Spleen (tissue), 7 donors: ENCODE measurements at regions not wholly inside any gene's neighbourhood (a gene's known extent, or its start where the extent isn't known, plus 50 kb on each side); places are given as distances from the start of the nearest gene placed in this dataset.

Source experiments
- CTCF ChIP-seq, 11 experiments: fragments of 200-600 bp in 7 of 11; fragments of 450-650 bp in 4 of 11; sonication (generic) in 4 of 11; IDR thresholded peaks in 8 of 11; conservative IDR thresholded peaks in 3 of 11; 1 replicate in 7 of 11; 2 replicates in 4 of 11; pipeline versions ENCODE4 v1.4.0 to v1.8.0; 2016 to 2021; ENCODE audit warnings: antibody characterized with exemption in 11 of 11, inconsistent platforms in 4 of 11, mild to moderate bottlenecking in 1 of 11
- POLR2A ChIP-seq, 3 donors: fragments of 450-650 bp; IDR thresholded peaks; one replicate each; pipeline ENCODE4 v1.5.1; 2017; ENCODE audit warnings: antibody characterized with exemption in 3 of 3, mild to moderate bottlenecking in 1 of 3
- donor health status: DM: no; HTN: no; CAD: no; lungs with moderate emphysema.
- donor health status: DM: no; HTN: no; CAD: no.
- donor health status: DM: no; HTN: no; CAD: no.

GRCh38 chr20:11776687-11777086 lies 141.0 kb upstream of the BTBD3 start:
- TF ChIP-seq CTCF (IDR thresholded peaks at IDR 0.05 in 8 of 11, conservative IDR thresholded peaks at IDR 0.05 in 3 of 11) (no peak), POLR2A (IDR thresholded peaks at IDR 0.05) (no peak)
